Fibroblast of mammary gland (primary cell): ENCODE measurements at regions not wholly inside any gene's neighbourhood (a gene's known extent, or its start where the extent isn't known, plus 50 kb on each side); places are given as distances from the start of the nearest gene placed in this dataset.

Experiments
- DNase-seq: peaks from one replicate; pipeline ENCODE4 v3.0.0-alpha.2; 2010; ENCODE audit warnings: low read depth
- H3K4me3 ChIP-seq: 2 replicates; pipeline ENCODE4 v1.5.1; 2011; ENCODE audit warnings: low read depth, mild to moderate bottlenecking, low read length, moderate library complexity; ENCODE audit not compliant: control insufficient read depth
- TF ChIP-seq, protein P1 (sequence below): conservative IDR thresholded peaks from 2 replicates; pipeline ENCODE4 v1.5.1; 2011; ENCODE audit warnings: low read depth, low read length, inconsistent platforms; ENCODE audit not compliant: control insufficient read depth, insufficient read depth

DNA sequence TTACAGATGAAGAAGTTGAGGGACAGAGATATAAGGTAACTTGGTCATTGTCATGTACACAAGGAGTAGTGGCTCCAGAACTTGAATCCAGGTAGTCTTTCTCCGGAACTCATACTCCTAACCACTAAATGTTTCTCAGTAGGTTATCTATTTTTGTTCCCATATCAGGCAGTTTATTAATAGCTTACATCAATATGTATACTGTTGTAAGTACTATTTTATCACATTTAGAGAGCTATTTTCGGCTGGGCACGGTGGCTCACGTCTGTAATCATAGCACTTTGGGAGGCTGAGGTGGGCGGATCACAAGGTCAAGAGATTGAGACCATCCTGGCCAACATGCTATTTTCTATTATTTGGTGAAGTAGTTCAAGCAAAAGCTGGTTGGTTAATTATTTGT, 415.6 kb upstream of the FBXO33 start:
- H3K4me3 ChIP-seq, result no peak overlapping the region
- DNase-seq, result no peak
- TF ChIP-seq, protein P1, sequence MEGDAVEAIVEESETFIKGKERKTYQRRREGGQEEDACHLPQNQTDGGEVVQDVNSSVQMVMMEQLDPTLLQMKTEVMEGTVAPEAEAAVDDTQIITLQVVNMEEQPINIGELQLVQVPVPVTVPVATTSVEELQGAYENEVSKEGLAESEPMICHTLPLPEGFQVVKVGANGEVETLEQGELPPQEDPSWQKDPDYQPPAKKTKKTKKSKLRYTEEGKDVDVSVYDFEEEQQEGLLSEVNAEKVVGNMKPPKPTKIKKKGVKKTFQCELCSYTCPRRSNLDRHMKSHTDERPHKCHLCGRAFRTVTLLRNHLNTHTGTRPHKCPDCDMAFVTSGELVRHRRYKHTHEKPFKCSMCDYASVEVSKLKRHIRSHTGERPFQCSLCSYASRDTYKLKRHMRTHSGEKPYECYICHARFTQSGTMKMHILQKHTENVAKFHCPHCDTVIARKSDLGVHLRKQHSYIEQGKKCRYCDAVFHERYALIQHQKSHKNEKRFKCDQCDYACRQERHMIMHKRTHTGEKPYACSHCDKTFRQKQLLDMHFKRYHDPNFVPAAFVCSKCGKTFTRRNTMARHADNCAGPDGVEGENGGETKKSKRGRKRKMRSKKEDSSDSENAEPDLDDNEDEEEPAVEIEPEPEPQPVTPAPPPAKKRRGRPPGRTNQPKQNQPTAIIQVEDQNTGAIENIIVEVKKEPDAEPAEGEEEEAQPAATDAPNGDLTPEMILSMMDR, result no peak

DNA sequence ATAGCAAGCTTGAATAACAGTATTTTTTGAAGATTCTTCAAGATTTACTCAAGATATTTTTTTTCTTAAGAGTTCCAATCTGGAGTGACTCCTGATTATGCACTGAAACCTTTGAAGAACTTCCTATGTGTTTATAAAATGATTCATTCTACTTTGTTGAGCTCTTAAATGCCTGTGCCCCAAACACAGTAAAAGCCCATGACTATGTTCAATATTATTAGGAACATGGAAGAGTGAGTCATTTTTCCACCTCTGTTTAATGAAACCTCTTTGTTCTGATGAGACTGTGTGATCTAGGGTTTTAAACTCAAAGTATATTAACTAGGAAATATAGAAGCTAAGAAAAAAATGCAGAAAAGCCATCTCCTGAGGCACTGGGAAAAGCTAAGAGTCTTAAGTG, 415.0 kb upstream of the FBXO33 start:
- TF ChIP-seq, protein P1, result no peak
- H3K4me3 ChIP-seq, result no peak overlapping the region
- peak; percentile 10 for DNase-seq

DNA sequence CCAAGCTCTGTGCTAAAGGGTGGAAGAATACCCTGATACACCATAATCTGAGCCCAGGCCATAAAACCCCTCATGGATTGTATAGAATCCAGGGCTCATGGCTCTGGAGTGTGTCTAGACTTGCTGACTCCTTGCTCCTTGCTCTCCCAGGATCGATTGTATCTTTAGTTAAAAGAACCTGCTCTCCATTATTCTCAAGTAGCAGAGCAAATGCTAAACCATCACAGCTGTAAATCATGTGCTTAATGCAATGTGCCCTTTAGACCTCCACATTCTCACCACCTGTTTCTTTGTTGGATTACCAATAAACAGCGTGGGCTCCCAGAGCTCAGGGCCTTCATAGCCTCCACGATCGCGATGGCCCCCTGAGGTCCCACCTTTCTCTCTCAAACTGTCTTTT, 411.6 kb upstream of the FBXO33 start:
- no peak for DNase-seq
- H3K4me3 ChIP-seq, result no peak overlapping the region
- TF ChIP-seq, protein P1, result no peak

DNA sequence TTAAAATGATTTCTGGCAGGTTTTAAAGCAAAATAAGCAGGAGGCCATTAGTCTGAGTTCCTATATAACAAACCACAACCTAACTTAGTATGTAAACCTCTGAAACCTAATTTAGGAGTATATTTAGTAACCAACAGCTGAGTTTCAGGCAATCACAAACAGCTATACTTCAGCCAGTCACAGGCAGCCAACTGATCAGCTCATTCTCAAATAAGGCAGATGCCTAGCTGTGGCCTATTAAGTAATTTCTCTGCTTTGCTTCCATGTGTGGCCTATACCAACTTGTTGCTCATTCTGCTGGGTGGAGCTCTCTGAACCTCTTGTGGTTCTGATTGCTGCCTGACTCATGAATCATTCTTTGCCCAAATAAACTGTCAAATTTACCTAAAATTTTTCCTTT, 408.9 kb upstream of the FBXO33 start:
- TF ChIP-seq, protein P1, result no peak
- DNase-seq, result peak; percentile 52
- no peak overlapping the region for H3K4me3 ChIP-seq

DNA sequence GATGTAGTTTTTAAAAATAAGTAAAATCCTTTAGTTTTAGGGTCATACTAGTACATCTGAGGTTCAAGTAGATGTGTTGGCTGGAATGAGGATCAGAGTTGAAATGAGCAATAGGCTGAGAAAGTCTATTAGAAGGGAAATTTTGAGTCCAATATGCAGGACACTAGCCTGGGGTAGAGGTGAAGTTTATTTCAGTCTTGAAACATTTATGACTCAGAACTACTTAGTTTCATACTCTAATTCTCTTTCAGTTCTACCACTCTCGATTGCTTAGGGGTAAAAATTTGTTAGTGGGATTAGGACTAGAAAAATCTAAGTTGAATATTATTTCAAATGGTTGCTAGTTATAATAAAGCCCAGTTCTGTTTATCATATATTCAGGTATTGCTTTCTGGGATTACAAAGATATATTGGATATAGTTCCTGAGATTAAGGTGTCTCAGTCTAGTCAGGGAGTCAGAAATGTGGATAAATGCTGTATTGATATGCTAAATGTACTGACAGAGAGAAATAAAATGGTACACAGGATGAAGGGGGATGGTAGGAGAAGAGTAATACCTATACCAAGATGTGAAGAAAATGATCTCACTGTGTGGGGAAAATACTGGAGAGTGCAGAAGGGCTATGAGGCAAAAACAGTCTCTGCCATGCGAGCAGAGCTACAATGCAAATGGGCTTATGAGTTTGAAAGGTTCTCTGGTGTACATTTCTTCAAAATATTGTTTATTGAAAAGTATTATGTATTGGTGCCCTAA, 395.8 kb upstream of the FBXO33 start:
- no peak for DNase-seq
- no peak overlapping the region for H3K4me3 ChIP-seq
- TF ChIP-seq, protein P1, result no peak

DNA sequence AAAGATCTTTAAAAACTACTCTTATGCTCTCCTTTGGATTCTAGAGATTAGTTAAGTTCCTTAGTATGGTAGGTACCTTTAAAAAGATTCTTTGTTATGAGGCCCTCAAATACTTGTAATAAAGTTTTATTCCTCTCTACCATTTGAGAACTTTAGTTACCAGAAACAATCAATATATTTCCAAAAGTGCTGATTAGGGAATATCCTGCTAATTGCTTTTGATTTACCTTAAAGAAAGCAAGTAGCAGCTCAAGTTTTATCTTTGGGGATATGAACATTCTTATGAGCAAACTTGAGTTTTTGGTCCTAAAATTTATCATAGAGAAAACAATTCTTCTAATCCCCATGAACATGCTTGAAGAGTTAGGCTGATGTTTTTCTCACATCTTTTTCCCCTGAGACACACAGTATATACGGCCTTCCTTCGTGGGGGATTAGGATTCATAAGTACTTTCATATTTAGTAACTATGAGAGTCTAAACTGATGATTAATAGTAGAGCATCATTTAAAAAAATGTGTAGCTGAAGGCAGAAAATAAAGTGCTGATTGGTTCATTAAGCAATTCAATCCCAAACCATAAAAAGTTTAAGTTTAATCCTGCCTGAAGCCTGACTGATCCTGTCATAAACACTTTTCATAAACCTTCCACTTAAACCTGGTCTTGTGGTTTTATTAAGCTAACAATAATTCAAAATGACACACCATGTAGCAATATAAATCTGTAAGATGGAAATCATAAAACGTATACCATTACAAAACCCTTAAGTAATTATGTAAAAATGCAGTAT, 380.5 kb upstream of the FBXO33 start:
- DNase-seq, result no peak
- TF ChIP-seq, protein P1, result no peak
- H3K4me3 ChIP-seq, result no peak overlapping the region
